Panc1 (cell line): ENCODE measurements at regions not wholly inside any gene's neighbourhood (a gene's known extent, or its start where the extent isn't known, plus 50 kb on each side); places are given as distances from the start of the nearest gene placed in this dataset.

Experiments
- ATAC-seq: fragments of 200-7000 bp; cut with Tn5 transposase; 2 replicates; pipeline ENCODE4 v1.9.1; 2020; ENCODE audit warnings: mild to moderate bottlenecking, moderate library complexity
- BruUV-seq: library from RNA; stranded (reverse); fragments of 400-500 nt; replicated peaks from 2 replicates; lab custom pipeline; 2021; lab: Mats Ljungman, UMichigan
- CTCF ChIA-PET: fragments of 300-600 bp; sonication (Branson Sonifier 250); formaldehyde crosslinking; loops from one replicate; lab custom pipeline; 2022; ENCODE audit warnings: antibody characterized with exemption; lab: Charles Lee
- POLR2A ChIA-PET: fragments of 300-600 bp; sonication (Branson Sonifier 250); formaldehyde crosslinking; loops from one replicate; lab custom pipeline; 2022; ENCODE audit warnings: antibody characterized with exemption; lab: Charles Lee
- DNase-seq: peaks from one replicate; pipeline ENCODE4 v3.0.0-alpha.2; 2010; ENCODE audit warnings: low read depth, low spot score
- H3K27ac ChIP-seq: 2 replicates; pipeline ENCODE4 v1.5.1; 2011; ENCODE audit warnings: mild to moderate bottlenecking, low read length, inconsistent platforms
- H3K27me3 ChIP-seq: fragments of 200-500 bp; sonication (Bioruptor generic); 2 replicates; pipeline ENCODE4 v1.6.0; 2014; ENCODE audit warnings: low read length, inconsistent platforms; ENCODE audit not compliant: control insufficient read depth, insufficient read depth
- H3K36me3 ChIP-seq: fragments of 200-500 bp; sonication (Bioruptor generic); 2 replicates; pipeline ENCODE4 v1.5.1; 2014; ENCODE audit warnings: inconsistent platforms, mild to moderate bottlenecking, low read length, moderate library complexity; ENCODE audit not compliant: control insufficient read depth, insufficient read depth
- H3K4me1 ChIP-seq: 2 replicates; pipeline ENCODE4 v1.5.1; 2011; ENCODE audit warnings: inconsistent platforms, mild to moderate bottlenecking, low read length, moderate library complexity; ENCODE audit not compliant: control insufficient read depth, insufficient read depth
- H3K4me3 ChIP-seq, 2 experiments: 2 replicates each; pipeline ENCODE4 v1.5.1; 2011 to 2012; ENCODE audit warnings: low read depth in 2 of 2, low read length in 2 of 2, mild to moderate bottlenecking in 2 of 2, inconsistent platforms in 1 of 2, moderate library complexity in 1 of 2
- H3K9me3 ChIP-seq: fragments of 200-500 bp; sonication (Bioruptor generic); 2 replicates; pipeline ENCODE4 v1.5.1; 2014; ENCODE audit warnings: low read depth, mild to moderate bottlenecking, inconsistent platforms, low read length, moderate library complexity; ENCODE audit not compliant: control insufficient read depth, insufficient read depth
- CTCF ChIP-seq: fragments of 450-650 bp; IDR thresholded peaks from 2 replicates; pipeline ENCODE4 v1.5.1; 2017; ENCODE audit warnings: mild to moderate bottlenecking
- POLR2AphosphoS5 ChIP-seq: IDR thresholded peaks from 2 replicates; pipeline ENCODE4 v1.6.1; 2012; ENCODE audit warnings: mild to moderate bottlenecking, low read depth, low read length, moderate library complexity
- REST ChIP-seq, 2 experiments: IDR thresholded peaks; 2 replicates each; pipeline ENCODE4 v1.6.1; 2011 to 2012; ENCODE audit warnings: low read depth in 2 of 2, control low read depth in 1 of 2, low read length in 1 of 2, mild to moderate bottlenecking in 1 of 2, moderate library complexity in 1 of 2; ENCODE audit not compliant: insufficient read depth in 1 of 2
- SIN3A ChIP-seq: IDR thresholded peaks from 2 replicates; pipeline ENCODE4 v1.6.1; 2012; ENCODE audit warnings: low read depth, mild to moderate bottlenecking, low read length, moderate library complexity, borderline replicate concordance; ENCODE audit not compliant: insufficient read depth
- TCF7L2 ChIP-seq: IDR thresholded peaks from 2 replicates; pipeline ENCODE4 v1.6.1; 2011; ENCODE audit warnings: mild to moderate bottlenecking, low read depth, low read length, inconsistent platforms
- in situ Hi-C: cut with HindIII; loops from 2 replicates; pipeline ENCODE4 v1.10.0; 2016; ENCODE audit warnings: low sequenced_read_pairs, low pct_unique_long_range_greater_than_20kb
- intact Hi-C: fragments of 100-400 bp; cut with micrococcal nuclease; formaldehyde crosslinking; loops from one replicate; pipeline ENCODE4 v1.10.0; 2022; ENCODE audit not compliant: unreplicated experiment

GRCh38 chr5:174982485-174982884 lies 258.1 kb downstream of the MSX2 start:
- ATAC-seq (no peak), DNase-seq (no peak)
- H3K36me3 ChIP-seq, result no peaks in the 10 kb centered on the region
- no peaks in the 10 kb centered on the region for H3K9me3 ChIP-seq
- TF ChIP-seq POLR2AphosphoS5, result no peak
- TF ChIP-seq TCF7L2, result no peak
- no peak for TF ChIP-seq REST (IDR thresholded peaks at IDR 0.05; ENCODE audit: insufficient read depth in 1 of 2, low read depth in 2 of 2, low read length in 1 of 2)
- H3K27me3 ChIP-seq, result no peaks in the 10 kb centered on the region; the same call in 1 of the 2 replicates
- no peak overlapping the region for H3K4me3 ChIP-seq
- POLR2A ChIA-PET, result no interaction called here
- H3K4me1 ChIP-seq, result no peaks in the 10 kb centered on the region
- in situ Hi-C loops, result no loop called here
- no peak overlapping the region for H3K27ac ChIP-seq
- intact Hi-C loops, result no loop called here
- CTCF ChIA-PET, result no interaction called here
- no TSS peak for BruUV-seq

GRCh38 chr5:174981416-174981815 lies 257.0 kb downstream of the MSX2 start:
- Histone ChIP-seq H3K36me3 (no peaks in the 10 kb centered on the region), H3K27ac (no peak overlapping the region), H3K4me1 (no peaks in the 10 kb centered on the region), H3K27me3 (peaks cover 3% of the 10 kb centered on the region), H3K9me3 (no peaks in the 10 kb centered on the region), H3K4me3 (no peak overlapping the region)
- in situ Hi-C loops (no loop called here), intact Hi-C loops (no loop called here)
- TF ChIP-seq SIN3A (no peak), POLR2AphosphoS5 (no peak), TCF7L2 (no peak), REST (IDR thresholded peaks at IDR 0.05; ENCODE audit: insufficient read depth in 1 of 2, low read depth in 2 of 2, low read length in 1 of 2) (no peak), CTCF (no peak)
- ChIA-PET CTCF (no interaction called here), POLR2A (no interaction called here)
- ATAC-seq (no peak), DNase-seq (no peak)
- BruUV-seq, result no TSS peak
